ENCODE measurements at regions not wholly inside any gene's neighbourhood (a gene's known extent, or its start where the extent isn't known, plus 50 kb on each side); places are given as distances from the start of the nearest gene placed in this dataset.

- no peak for DNase-seq
- H3F3A ChIP-seq (replicated peaks; ENCODE audit: insufficient read depth): no peaks in the 10 kb centered on the region
- H3K79me2 ChIP-seq (ENCODE audit: insufficient read depth): no peaks in the 10 kb centered on the region
- no peaks in the 10 kb centered on the region for H3K27me3 ChIP-seq (ENCODE audit: insufficient read depth)
- no peak overlapping the region for H3K9ac ChIP-seq
- no peaks in the 10 kb centered on the region for H4K20me1 ChIP-seq (ENCODE audit: insufficient read depth)
- H2AFZ ChIP-seq (ENCODE audit: low read depth): no peak overlapping the region
- no peaks in the 10 kb centered on the region for H3K9me2 ChIP-seq
- no peaks in the 10 kb centered on the region for H3K9me3 ChIP-seq
- TF ChIP-seq USF2 (IDR thresholded peaks at IDR 0.05; ENCODE audit: borderline replicate concordance, low read depth, low read length) (no peak), TAF1 (IDR thresholded peaks at IDR 0.05; ENCODE audit: borderline replicate concordance, low read depth, low read length) (no peak), CTCF (IDR thresholded peaks at IDR 0.05) (no peak), MEF2A (IDR thresholded peaks at IDR 0.05; ENCODE audit: borderline replicate concordance, low read depth) (no peak), PBX3 (IDR thresholded peaks at IDR 0.05) (no peak), ELF1 (IDR thresholded peaks at IDR 0.05) (no peak), GABPA (IDR thresholded peaks at IDR 0.05; ENCODE audit: low read depth) (no peak), CHD2 (IDR thresholded peaks at IDR 0.05; ENCODE audit: low read length, partially characterized antibody) (no peak), JUND (IDR thresholded peaks at IDR 0.05) (no peak)
- POLR2A ChIA-PET: no interaction called here
- CTCF ChIA-PET: no interaction called here
- no peaks in the 10 kb centered on the region; a peak in 1 of 4 replicates for H3K4me1 ChIP-seq (ENCODE audit: control insufficient read depth in 1 of 2, insufficient read depth in 2 of 2, low read depth in 1 of 2, low read length in 1 of 2)
- H3K27ac ChIP-seq (ENCODE audit: low read depth in 2 of 2, low read length in 1 of 2): no peak overlapping the region
- WGBS (ENCODE audit: low lambda C conversion rate): 39% methylated on average over 3 of the region's 3 CpGs
- H3K36me3 ChIP-seq (replicated peaks in 1 of 2; ENCODE audit: control insufficient read depth in 1 of 2, insufficient read depth in 2 of 2, low read length in 1 of 2): no peaks in the 10 kb centered on the region
- H3K4me3 ChIP-seq (ENCODE audit: low read depth in 2 of 2, low read length in 1 of 2): no peak overlapping the region
- H3K4me2 ChIP-seq: no peak overlapping the region
Observed at GRCh38 chr18:45316127-45316526, 299.1 kb upstream of the SLC14A2 start.

- Histone ChIP-seq H3K4me1 (ENCODE audit: control insufficient read depth in 1 of 2, insufficient read depth in 2 of 2, low read depth in 1 of 2, low read length in 1 of 2) (no peaks in the 10 kb centered on the region), H3K36me3 (replicated peaks in 1 of 2; ENCODE audit: control insufficient read depth in 1 of 2, insufficient read depth in 2 of 2, low read length in 1 of 2) (no peaks in the 10 kb centered on the region), H3K9ac (no peak overlapping the region), H3K27me3 (ENCODE audit: insufficient read depth) (no peaks in the 10 kb centered on the region), H3K4me2 (no peak overlapping the region), H3K4me3 (ENCODE audit: low read depth in 2 of 2, low read length in 1 of 2) (no peak overlapping the region), H3K27ac (ENCODE audit: low read depth in 2 of 2, low read length in 1 of 2) (no peak overlapping the region), H2AFZ (ENCODE audit: low read depth) (no peak overlapping the region), H3K79me2 (ENCODE audit: insufficient read depth) (no peaks in the 10 kb centered on the region), H3F3A (replicated peaks; ENCODE audit: insufficient read depth) (no peaks in the 10 kb centered on the region), H3K9me3 (no peaks in the 10 kb centered on the region), H4K20me1 (ENCODE audit: insufficient read depth) (no peaks in the 10 kb centered on the region), H3K9me2 (no peaks in the 10 kb centered on the region)
- POLR2A ChIA-PET: no interaction called here
- DNase-seq: no peak
- 84% methylated on average over 8 of the region's 10 CpGs for WGBS (ENCODE audit: low lambda C conversion rate)
- CTCF ChIA-PET: interaction anchor here (0.6 to 1.9 kb wide), 4 partner anchors 10 to 1336 kb away, joined by 3 to 5 read pairs (median 4); no protein-coding TSS in a partner anchor
- no peak for TF ChIP-seq USF1 (IDR thresholded peaks at IDR 0.05; ENCODE audit: borderline replicate concordance, low read depth)
- no peak for TF ChIP-seq CTCF (IDR thresholded peaks at IDR 0.05)
- no peak for TF ChIP-seq EZH2phosphoT487 (IDR thresholded peaks at IDR 0.05; ENCODE audit: borderline replicate concordance, low read depth)
- no peak for TF ChIP-seq RXRA (IDR thresholded peaks at IDR 0.05; ENCODE audit: borderline replicate concordance, low read depth)
- TF ChIP-seq NRF1 (IDR thresholded peaks at IDR 0.05; ENCODE audit: low read depth, low read length): no peak
- TF ChIP-seq RCOR1 (IDR thresholded peaks at IDR 0.05; ENCODE audit: low read length): no peak
- no peak for TF ChIP-seq USF2 (IDR thresholded peaks at IDR 0.05; ENCODE audit: borderline replicate concordance, low read depth, low read length)
- TF ChIP-seq JUND (IDR thresholded peaks at IDR 0.05): no peak
- TF ChIP-seq FOSL2 (IDR thresholded peaks at IDR 0.05; ENCODE audit: borderline replicate concordance, low read depth): no peak
Observed at GRCh38 chr18:45317948-45318640, 297.2 kb upstream of the SLC14A2 start.

Measured in SK-N-SH (cell line).